Inferior parietal cortex (tissue), 1 donor: ENCODE measurements at regions not wholly inside any gene's neighbourhood (a gene's known extent, or its start where the extent isn't known, plus 50 kb on each side); places are given as distances from the start of the nearest gene placed in this dataset.

Source experiments
- DNase-seq: peaks from one replicate; pipeline ENCODE4 v3.0.0-alpha.2; 2016; ENCODE audit errors: extremely low spot score

DNA sequence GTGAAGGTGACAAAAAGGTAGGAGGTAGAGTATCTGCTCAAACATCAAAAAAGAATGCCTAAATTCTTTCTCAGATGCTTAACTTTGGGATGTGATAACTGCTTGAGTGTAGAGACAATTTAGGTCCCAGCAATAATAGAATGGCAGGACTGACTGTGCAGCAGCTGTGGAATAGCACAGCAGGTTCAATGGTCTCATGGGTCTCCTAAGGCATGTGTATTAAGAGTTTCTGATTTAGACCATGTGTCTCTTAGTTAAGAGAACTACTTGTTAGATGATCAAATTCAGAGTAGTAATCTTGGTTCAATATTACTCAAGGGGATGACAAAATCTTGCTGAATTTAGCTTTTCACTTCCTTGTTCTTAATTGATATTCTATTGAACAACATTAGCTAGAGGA lies 72.0 kb downstream of the ALX1 start:
- no peak for DNase-seq

DNA sequence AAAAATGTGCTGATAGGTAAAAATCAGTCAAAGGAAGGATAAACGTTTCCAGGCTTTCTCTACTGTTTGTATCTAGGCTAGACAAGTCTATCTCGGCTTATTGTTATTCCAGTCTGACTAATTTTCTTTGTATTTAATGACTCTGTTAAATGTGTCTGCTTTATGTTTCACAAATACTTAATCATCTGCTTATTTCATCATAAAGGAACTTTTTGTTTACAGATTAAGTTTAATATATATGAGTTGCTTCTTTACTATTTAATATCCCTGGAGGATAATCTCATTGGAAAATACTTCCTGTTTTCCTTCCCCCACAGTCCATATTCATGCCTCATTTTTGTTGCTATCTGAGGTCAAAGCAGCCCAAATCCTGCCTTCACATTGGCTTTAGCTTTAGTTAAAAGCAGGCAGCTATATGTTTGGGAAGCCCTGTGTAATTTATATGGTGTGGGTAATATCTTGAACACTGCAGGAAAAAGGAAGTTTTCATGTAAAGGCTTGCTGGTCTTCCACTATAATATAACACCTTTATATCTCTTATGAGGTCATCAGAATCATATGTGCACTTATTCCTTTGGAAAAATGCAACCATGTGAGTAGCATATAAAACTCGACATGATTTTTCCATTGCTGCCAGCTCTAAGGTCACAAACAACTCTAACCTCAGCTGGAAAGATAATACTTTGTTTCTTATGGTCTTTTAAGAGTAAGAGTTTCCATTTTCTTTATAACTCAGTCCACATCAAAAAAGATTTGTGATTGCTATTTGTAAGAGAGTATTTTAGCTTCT lies 76.8 kb downstream of the ALX1 start:
- no peak for DNase-seq

DNA sequence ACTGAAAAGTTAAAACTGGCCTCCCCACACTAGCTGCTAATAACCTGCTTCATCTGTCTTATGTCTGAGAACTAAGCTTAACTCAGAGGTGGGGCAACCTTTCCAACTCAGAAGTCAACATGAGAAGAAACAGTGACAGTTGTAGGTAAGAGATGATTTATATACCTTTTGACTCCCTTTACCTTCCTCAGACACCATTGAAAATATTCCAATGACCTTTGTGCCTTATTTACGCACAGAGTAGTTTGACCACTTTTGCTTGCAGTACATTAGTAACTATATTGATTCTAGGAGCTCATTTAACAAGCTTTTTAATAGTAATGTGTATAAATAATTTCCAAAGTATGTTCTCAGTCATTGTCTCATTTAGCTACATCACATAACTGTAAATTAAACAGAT lies 77.6 kb downstream of the ALX1 start:
- DNase-seq: no peak

DNA sequence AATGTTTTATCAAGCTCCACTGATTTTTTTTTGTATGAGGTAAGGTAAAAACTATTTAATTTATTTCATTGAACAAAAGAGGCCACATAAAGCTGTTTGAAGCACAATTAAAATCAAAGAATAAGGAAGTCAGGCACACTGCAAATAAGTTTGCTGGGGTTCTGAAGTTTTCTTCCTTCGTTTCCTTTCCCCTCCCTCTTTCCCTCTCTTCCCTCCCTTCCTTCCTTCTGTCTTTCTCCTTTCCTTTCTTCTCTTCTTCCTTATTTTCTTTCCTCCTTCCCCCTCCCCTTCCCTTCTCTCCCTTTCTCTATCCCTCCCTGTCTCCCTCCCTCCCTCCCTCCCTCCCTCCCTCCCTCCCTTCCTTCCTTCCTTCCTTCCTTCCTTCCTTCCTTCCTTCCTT lies 78.7 kb downstream of the ALX1 start:
- no peak for DNase-seq

DNA sequence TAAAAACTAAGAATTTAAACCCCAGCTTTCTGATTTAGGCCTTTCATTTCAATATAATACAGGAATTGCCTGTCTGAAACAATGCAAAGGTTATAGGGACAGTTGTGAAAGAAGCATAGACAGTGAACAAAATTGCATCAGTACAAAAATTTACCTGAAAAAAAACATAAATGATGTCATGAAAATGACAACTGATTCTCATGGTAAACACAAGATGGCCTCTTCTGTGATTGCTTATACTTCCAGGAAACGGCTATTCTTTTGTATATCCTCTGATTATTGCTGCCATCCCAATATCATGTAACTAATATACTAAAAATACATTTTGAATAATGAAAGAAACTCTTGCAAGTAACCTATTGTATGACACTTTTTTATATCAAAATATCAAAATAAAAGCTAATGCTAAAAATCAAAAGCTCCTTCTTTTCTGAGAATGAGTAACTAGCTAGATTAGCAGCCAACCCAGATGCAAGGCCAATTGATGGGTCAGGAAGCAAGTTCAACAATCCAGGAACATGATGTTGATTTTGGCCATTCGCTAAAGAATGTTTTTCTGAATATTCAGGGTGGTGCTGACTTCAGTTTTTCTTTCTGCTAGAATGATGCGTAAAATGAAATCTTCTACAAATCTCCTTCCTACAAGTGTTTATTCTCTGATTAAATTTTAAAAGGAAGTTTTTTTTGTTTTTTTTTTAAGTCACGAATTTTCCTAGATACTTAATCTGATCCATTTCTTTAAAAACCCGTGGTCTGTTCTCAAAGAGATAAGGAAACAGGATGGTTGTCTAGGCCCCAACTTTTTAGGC lies 83.6 kb downstream of the ALX1 start:
- no peak for DNase-seq

DNA sequence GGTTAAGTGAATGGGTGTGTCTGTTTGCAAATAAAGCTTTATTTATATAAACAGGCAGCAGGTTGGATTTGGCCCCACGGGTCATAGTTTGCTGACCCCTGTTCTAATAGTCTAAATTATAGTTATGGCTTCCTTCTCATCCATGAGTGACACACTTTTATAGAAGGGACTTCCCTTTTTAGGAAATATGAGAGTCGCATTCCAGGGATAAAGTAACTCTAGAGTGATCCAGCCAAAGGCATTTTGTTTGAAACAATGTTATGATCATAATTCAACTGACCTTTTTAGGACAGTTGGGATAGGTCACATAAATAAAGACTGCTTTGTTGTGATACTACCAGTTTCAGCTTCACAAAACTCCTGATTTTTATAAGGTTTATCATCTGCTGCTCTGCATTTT lies 87.9 kb downstream of the ALX1 start:
- DNase-seq: no peak

DNA sequence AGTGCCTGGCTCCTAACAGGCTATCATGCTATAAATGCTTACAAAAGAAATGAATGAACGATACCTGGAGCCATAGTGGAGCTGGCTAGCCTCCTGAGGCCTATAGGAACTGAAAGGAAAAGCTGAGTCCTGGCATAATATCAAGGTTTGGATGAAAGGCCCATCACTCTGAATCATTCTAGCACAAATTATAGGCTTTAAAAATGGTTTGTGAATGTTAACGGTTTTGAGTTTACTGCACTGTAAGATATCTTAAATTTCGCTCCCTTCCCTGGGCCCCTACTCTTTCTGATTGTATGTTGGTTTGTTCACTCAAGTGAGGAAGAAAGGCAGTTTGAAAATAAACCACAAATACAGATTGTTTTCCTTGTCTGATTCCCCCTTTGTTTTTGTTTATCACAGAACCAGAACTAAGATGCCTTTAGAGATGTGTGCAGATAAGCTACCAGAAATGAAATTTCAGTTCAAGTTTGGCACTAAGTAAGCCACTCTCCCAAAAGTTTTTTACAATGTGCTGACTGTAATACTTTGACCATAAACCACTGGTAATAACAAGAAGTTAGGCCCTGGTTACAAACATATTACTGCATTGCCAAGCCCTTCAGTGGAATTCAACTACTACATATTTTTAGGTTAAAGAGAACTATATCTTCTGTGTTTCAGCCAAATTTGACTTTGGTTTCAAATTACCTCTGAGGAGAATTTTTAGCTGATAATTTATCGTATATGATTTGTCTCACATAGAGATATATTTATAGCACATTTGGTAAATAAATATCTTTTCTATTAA lies 89.5 kb downstream of the ALX1 start:
- no peak for DNase-seq

DNA sequence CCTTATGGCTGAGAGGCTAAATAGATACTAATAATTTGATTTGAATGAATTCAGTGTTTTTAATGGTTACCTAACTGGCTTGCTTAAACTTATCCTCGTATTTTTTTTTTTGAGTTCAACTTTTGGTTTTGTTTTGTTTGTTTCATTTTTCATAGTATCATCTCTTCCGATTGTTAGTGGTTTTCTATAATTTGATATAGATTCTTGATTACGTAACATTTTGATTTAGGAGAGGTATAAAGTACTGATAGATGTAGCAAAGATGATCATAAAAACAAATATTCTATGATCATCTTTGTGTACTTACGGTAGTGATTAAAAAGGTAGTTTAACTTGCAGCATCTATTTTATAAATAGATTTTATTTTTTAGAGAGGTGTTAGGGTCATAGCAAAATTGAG lies 93.0 kb downstream of the ALX1 start:
- no peak for DNase-seq

DNA sequence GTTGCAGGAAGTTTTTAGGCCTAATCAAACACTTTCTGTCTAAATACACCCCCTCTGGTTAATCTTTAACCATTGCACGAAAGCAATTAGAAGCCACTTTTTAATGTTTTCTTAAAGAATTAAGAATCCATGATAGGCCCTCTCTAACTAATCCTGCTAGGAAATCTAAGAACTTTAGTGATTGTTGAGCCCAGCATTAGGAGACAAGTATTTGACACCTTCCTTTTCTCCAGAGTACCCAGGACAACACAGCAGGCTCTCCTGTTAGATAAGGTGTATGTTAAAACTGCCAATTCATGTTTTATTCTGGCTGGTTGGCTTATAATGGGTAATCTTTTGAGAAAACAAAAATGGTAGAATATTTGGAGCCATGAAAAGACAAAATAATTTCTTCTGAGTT lies 95.0 kb downstream of the ALX1 start:
- no peak for DNase-seq

DNA sequence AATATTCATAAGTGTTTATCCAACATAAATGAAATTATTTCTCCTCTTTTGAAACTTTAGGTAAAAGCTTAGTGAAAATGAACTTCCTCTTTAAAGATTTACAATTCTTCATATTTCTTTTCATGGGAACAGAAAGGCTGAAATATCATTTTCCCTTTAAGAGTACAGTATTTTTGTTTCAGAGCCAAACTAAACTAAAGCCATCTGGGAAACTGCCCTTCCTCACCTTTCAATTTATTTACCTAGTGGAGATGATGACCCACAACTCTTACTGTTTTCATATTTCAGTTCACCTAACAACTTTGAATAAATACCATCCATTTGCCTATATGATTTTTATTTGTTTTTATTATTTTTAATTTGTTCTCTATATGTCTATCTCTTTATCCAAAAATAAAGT lies 105.4 kb downstream of the ALX1 start:
- DNase-seq: no peak

DNA sequence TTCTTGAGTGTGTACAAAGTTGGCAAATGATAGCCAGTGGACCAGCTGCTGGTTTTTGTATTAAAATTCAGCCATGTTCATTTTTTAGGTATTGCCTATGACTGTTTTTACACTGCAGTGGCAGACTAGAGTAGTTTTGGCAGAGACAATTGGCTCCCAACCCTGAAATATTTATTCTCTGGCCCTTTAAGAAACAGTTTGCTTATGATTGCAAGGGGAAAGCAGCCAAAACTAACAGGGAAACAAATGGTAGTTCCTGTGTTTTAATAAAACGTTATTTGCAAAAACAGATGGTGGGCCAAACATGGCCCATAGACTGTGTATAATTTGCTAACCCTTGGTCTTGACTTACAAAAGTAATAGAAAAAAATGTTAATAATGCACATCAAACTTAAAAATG lies 110.2 kb downstream of the ALX1 start:
- no peak for DNase-seq

DNA sequence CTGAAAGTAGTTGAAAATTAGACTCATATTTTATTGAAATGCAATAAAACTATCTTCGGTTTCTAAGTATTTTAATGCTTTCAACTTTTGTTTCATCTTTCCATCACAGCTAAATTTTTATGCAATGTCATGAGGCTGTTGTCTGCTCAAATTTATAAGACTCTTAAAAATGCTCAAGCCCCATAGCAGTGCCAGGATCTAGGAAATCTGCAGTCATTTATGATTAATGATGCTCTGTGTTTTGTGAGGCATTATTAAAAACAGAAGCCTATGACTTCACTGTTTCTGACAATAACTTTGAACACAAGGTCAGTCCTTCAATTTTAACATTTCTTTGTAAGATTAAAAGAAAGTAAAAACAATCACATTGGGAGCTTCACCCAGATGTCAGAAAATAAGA lies 112.5 kb downstream of the ALX1 start:
- no peak for DNase-seq

DNA sequence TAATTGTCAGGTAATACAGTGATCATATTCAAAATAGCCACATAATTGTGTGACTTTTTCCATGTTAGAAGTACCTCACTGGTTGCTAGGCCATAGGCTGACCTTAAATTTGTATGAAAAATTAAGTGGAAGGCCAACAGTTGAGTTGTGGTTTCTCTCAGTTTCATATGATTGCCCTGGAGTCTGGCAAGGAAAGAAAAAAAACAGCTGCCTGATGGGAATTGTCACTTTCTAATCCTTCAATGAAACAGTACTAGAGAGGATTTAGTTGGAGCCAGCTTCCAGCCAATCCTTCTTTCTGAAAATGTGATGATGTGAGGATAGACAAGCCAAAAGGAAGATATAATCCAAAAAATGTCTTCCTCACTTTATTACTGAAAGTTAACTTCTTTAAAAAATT lies 113.6 kb downstream of the ALX1 start:
- DNase-seq: no peak

DNA sequence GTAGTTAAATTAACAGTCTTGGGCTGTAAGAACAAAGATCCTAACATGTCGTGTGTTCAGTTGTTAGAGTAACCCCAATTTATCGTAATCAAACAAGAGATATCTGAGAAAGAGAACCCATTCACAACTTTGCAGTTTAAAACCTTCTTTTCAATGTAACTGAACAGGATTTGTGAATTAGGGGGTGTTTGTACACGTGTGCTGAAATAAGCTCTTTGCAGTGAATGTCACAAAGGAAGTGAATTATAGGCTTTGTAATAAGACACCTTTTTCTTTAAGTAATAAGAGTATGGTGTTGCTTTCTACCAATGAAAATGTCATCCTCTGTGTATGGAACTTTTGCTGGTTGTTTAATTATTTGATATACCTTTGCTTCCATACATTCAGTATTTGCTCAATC lies 114.0 kb downstream of the ALX1 start:
- no peak for DNase-seq

DNA sequence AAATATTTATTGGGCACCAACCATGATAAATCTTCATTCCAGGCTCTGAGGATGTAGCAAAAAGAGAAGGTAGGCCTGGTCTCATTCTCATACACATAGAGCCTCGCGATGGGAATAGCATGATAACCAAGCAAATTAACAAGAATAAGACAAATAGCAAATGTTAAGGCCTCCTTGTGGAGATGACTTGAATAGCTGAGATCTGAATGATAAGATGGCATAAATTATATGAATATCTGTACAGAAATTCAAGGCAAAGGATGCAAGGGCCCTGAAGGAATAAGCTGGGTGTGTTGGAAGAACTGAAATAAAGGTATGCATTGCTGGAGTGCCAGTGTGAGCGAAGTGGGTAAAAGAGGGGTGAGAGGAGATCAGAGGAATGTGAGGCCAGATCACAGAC lies 114.8 kb downstream of the ALX1 start:
- DNase-seq: no peak

DNA sequence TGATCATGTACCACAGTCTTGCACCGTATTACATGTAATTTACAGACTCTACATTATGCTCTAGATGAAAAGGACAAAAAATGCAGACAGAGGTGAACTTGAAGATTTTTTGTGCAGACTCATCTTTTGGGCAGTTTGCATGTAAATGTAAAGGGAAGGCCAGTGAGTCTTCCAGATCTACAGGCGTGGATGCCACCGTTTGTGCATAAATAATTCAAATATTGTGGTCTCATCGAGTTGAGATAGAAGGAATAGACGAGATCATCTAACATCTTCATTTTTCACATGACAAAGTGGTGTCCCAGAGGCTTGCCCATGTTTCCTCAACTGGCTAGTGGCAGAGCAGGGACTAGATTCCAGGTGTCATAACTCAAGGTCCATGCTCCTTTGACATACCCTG lies 125.2 kb downstream of the ALX1 start:
- no peak for DNase-seq

DNA sequence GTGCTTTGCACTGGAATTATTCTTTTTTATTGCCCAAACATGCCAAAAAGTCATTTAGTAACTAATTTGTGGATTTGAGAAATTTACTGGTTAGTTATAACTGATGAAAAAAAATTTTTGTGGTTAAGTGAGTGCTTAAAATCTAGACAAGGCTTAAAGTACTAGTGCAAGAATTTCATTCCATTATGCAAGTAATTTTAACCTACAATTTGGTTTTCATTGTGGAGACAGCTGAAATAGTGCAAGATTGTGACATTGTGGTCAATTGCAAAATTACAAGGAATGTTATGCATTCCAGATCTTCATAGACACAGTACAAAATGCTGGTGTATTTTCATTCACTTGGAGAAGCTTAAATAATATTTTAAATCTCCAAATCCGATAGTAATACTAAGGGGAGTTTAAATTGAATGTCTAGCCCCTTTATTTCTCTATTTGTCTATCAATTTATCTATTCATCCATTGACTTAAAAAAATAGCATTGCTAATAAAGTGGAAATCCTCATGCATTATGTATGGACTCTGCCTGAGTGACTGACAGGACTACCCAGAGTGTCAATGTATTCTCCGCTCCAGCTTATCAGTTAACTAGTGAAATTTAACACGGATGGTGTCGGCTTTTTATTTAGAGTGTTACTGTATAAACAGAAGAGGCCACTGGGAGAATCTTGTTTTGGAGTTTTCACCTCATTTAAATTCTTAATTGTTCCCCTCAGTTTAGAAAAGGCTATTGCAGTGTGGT lies 125.9 kb downstream of the ALX1 start:
- no peak for DNase-seq

DNA sequence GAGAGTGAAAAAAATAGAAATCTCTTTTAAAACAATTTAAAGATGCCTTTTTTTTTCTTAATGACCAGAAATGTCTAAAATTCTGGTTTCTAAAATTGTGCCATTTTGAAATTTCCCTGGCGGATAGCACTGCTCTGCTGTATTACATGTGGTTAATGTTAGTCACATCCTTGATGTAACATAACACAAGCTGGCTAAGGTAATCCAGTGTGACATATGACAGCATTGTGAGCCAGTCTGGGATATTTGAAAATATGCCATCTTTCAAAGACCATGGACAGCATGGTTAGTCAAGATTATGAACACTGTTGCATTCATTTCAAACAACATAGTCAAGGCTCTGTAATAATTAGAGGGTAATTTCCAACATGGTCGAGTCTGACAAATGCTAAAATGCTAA lies 133.2 kb downstream of the ALX1 start:
- DNase-seq: no peak

DNA sequence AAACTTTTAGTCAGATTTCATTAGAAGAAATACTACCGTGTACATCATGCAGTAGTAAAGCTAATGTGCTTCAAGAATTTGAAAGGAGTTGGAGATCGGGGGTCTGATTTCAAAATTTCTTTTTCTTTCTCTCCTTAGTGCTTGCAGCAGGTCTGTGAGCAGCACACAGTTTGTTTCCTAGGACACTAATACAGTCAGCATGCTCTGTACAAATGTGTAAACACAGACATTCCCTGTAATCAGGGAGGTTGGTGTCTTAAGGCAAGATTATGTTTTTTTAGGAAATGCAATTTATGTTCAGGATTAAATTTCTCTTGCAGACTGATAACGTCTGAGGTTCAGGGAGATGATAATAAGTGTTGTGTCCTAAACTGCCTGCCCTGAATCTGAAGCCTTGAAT lies 142.7 kb downstream of the ALX1 start:
- no peak for DNase-seq

DNA sequence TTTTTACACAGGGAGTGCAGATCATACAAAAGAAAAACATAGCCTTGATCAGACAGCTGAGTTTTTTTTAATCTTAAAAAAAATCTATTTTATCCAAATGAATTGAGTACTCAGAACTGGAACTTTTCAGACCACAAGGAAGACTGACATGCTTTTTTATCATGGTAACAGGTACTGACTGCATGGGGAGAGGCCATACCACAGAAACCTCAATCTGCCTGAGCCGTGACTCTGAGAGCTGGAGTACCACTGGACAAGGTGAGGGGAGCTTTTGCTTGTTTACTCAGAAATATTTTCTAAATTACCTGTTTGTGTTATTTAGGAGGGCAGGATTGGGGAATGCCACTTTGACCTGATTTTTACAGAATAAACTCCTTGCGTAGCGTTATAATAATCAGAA lies 143.9 kb downstream of the ALX1 start:
- DNase-seq: no peak

DNA sequence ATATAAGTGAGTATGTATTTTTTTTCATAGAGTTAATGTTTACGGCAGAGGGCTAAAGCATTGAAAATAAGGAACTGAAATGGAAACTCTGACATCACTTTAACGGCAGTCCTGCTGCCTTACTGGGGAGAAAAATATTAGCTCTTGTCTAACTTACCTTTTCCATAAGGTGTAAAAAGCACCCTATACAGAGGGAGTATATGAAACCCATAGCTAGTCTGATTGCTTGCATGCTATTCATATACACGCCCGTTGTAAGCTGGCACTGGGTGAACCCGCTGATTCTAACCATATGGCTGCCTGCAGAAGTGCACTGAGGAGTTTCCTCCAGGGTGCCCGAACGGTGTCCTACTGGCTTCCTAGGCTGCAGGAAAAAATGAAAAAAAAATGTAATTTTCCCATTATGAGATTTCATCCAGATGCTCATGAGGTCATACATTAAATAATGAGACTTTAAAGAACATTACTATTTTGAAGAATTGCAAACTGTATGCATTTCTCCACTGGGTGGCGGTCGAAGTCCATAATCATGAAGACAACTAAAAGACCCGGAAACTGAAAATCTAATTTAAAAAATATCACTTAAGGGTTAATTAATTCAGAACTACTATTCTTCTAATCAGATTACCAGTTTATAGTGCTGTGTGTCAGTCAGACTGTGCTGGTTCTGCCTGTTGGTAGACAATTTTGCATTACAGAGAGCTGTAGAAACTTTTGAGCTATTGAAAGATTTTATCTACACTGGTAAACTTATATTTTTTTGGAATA lies 144.7 kb downstream of the ALX1 start:
- no peak for DNase-seq
